ENCODE measurements at regions not wholly inside any gene's neighbourhood (a gene's known extent, or its start where the extent isn't known, plus 50 kb on each side); places are given as distances from the start of the nearest gene placed in this dataset.

DNA sequence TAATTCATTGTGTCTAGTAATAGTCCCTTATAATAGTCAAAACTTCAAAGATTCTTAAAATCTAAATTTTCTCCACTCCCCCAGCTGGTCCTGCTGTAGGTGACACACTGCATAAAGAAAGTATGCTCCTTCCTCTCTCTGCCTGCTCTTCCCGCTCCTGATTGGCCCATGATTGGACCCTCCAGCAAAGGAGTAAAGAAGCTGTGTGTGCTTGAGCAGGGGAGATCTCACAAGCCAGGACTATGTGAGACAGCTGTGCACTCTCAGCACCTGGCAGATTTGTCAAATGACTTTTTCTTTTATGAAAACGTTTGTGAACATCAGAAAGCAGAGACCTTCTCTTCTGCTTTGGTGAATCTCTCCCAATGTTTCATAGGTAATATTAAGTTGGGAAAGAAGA is 274.8 kb upstream of the LYPLAL1 start:
- TF ChIP-seq, protein P1, sequence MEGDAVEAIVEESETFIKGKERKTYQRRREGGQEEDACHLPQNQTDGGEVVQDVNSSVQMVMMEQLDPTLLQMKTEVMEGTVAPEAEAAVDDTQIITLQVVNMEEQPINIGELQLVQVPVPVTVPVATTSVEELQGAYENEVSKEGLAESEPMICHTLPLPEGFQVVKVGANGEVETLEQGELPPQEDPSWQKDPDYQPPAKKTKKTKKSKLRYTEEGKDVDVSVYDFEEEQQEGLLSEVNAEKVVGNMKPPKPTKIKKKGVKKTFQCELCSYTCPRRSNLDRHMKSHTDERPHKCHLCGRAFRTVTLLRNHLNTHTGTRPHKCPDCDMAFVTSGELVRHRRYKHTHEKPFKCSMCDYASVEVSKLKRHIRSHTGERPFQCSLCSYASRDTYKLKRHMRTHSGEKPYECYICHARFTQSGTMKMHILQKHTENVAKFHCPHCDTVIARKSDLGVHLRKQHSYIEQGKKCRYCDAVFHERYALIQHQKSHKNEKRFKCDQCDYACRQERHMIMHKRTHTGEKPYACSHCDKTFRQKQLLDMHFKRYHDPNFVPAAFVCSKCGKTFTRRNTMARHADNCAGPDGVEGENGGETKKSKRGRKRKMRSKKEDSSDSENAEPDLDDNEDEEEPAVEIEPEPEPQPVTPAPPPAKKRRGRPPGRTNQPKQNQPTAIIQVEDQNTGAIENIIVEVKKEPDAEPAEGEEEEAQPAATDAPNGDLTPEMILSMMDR (IDR thresholded peaks at IDR 0.05; ENCODE audit: low read length), result no peak
- no peak for TF ChIP-seq EZH2phosphoT487 (IDR thresholded peaks at IDR 0.05; ENCODE audit: low read length)

Data from MM.1S (cell line).